ENCODE measurements at regions not wholly inside any gene's neighbourhood (a gene's known extent, or its start where the extent isn't known, plus 50 kb on each side); places are given as distances from the start of the nearest gene placed in this dataset.
A peak's percentile ranks its signal among the peaks of the same experiment; 100 is the strongest.

- TF ChIP-seq CTCF (IDR thresholded peaks at IDR 0.05; ENCODE audit: insufficient read depth, low read depth, low read length) = no peak
- H3K4me3 ChIP-seq (ENCODE audit: low read depth, low read length) = no peak overlapping the region
- no peak for DNase-seq (ENCODE audit: low read depth)
These were observed 333.2 kb upstream of the UMPS start for GRCh38 chr3:124397088-124397487.

DNA sequence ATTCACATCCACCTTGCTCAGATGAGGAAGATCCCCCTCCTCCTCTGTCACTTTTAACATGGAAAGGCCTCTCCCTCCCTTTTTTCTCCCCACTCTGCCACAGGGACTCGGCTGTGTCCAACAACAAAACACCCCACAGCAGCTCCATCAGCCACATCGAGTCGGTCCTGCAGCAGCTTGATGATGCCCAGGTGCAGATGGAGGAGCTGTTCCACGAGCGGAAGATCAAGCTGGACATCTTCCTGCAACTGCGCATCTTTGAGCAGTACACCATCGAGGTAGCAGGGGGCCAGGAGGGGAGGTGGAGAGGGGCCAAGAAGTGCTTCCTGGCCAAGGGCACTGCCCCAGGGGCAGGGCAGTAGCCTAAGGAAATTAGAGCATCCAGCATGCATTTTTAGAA, 331.7 kb upstream of the UMPS start:
- H3K4me3 ChIP-seq (ENCODE audit: low read depth, low read length) = no peak overlapping the region
- TF ChIP-seq CTCF (IDR thresholded peaks at IDR 0.05; ENCODE audit: insufficient read depth, low read depth, low read length) = no peak
- no peak for DNase-seq (ENCODE audit: low read depth)

DNA sequence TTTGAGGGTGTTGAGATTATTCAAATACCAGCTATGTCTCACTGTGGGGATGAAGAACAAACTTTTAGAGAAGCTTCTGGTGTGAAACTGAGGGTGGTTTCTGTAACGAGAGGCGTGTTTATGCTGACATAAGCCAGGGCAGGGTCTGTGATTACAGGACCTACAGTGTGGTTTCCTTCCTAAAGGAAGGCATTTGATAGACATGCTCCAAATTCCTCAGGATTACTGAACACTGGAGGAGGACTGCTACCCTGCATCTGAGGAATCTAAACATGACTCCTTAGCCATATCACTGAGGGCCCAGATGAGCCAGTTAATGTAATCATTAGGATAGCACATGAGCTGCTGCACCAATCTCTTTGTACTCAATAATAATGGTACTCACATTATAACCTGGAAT, 328.4 kb upstream of the UMPS start:
- peak; percentile 84 for DNase-seq (ENCODE audit: low read depth)
- no peak for TF ChIP-seq CTCF (IDR thresholded peaks at IDR 0.05; ENCODE audit: insufficient read depth, low read depth, low read length)
- no peak overlapping the region for H3K4me3 ChIP-seq (ENCODE audit: low read depth, low read length)

DNA sequence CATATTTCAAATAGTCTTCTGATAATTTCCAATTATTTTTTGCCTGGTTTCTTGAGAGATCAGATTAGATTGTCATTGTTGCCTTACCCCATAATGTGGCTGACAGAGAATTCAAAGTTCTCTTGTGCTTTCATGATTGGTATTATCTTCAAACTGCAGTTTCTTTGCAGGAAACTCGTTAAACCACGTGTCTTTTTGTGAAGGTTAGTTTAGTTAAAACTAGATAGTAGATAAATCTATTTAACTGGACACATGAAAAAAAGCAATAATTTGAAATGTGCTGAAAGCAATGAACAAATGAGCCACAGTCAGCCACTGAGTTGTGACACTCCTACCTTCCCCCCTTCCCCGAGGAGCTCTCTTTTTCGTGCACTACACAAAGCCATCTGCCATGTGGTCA, 327.5 kb upstream of the UMPS start:
- TF ChIP-seq CTCF (IDR thresholded peaks at IDR 0.05; ENCODE audit: insufficient read depth, low read depth, low read length) = no peak
- H3K4me3 ChIP-seq (ENCODE audit: low read depth, low read length) = no peak overlapping the region
- no peak for DNase-seq (ENCODE audit: low read depth)

GRCh38 chr3:124404621-124405020, 325.6 kb upstream of the UMPS start:
- no peak overlapping the region for H3K4me3 ChIP-seq (ENCODE audit: low read depth, low read length)
- DNase-seq (ENCODE audit: low read depth) = no peak
- no peak for TF ChIP-seq CTCF (IDR thresholded peaks at IDR 0.05; ENCODE audit: insufficient read depth, low read depth, low read length)

GRCh38 chr3:124407260-124407659, 323.0 kb upstream of the UMPS start:
- no peak overlapping the region for H3K4me3 ChIP-seq (ENCODE audit: low read depth, low read length)
- no peak for DNase-seq (ENCODE audit: low read depth)
- TF ChIP-seq CTCF (IDR thresholded peaks at IDR 0.05; ENCODE audit: insufficient read depth, low read depth, low read length) = no peak

DNA sequence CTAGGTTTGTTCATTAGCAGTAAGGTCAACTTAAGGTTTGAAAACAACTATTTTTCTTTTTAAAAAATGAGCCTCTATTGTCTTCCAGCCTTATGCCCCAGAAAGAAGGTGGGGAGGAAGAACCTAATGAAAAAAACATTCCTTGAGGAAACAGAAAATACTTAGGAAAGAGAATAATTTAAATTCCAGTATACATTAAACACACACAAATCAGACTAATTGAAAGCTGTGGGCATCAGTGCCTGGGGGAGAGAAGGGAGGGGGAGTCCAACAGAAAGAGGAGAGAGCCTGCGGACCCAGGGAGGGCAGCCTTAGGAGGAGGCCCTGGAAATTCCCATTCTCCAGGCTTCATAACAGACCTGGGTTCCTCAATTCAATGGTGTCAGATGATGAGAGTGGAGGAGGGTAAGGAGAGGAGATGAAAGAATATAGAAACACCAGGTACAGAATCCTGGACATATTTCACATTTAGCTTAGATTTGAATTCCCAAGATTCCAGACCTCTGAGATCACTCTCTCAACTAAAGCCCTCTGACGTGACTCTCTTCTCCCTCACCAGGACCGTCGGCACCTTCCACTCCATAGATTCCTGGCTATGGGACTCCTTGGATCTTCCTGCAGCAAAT, 320.5 kb upstream of the UMPS start:
- DNase-seq (ENCODE audit: low read depth) = no peak
- H3K4me3 ChIP-seq (ENCODE audit: low read depth, low read length) = no peak overlapping the region
- no peak for TF ChIP-seq CTCF (IDR thresholded peaks at IDR 0.05; ENCODE audit: insufficient read depth, low read depth, low read length)
